ENCODE measurements at regions not wholly inside any gene's neighbourhood (a gene's known extent, or its start where the extent isn't known, plus 50 kb on each side); places are given as distances from the start of the nearest gene placed in this dataset.

- TF ChIP-seq CTCF (IDR thresholded peaks at IDR 0.05; ENCODE audit: poor library complexity, severe bottlenecking) (no peak), TAF1 (IDR thresholded peaks at IDR 0.05; ENCODE audit: low read depth) (no peak), EZH2 (IDR thresholded peaks at IDR 0.05; ENCODE audit: borderline replicate concordance, insufficient read depth, low read length, poor library complexity, severe bottlenecking) (no peak), SMC3 (conservative IDR thresholded peaks at IDR 0.05; ENCODE audit: poor library complexity) (no peak), RAD21 (conservative IDR thresholded peaks at IDR 0.05) (no peak)
These were observed 107.7 kb upstream of the CAND1 start for GRCh38 chr12:67161322-67161918.
